GM13977 (cell line): ENCODE measurements at regions not wholly inside any gene's neighbourhood (a gene's known extent, or its start where the extent isn't known, plus 50 kb on each side); places are given as distances from the start of the nearest gene placed in this dataset.

ENCODE experiments used
- DNase-seq: peaks from one replicate; pipeline ENCODE4 v3.0.0; 2012; ENCODE audit warnings: low spot score
- in situ Hi-C: fragments of 300-500 bp; cut with MboI; formaldehyde crosslinking; loops from one replicate; pipeline ENCODE4 v1.12.0; 2022; ENCODE audit warnings: low sequenced_read_pairs, low pct_unique_long_range_greater_than_20kb, mixed read lengths, inconsistent platforms; ENCODE audit not compliant: unreplicated experiment
- TF ChIP-seq, protein P1 (sequence below): IDR thresholded peaks from 2 replicates; pipeline ENCODE4 v1.5.1; 2012; ENCODE audit warnings: mild to moderate bottlenecking, control low read depth; ENCODE audit not compliant: insufficient read depth; ENCODE audit errors: extremely low read depth, missing control alignments

DNA sequence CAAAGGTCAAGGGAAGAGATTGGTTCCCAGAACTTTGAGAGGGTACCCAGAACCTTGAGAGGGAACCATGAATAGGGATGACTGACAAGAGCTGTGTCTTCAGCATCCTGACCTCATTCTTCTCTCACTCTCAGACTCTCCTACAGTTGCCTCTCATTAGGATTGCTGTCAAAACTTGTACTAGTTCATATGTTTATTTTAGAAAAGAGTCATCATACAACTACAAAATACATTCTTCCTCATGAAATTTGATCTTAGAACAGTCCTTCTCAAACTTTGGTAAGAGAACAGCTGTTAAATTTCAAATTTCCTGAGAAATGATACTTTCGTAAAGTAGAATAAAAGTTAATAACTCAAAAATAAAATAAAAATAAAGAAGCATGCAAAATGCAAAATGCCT, 161.4 kb upstream of the ZRANB2 start:
- in situ Hi-C loops: no loop called here
- DNase-seq: no peak
- TF ChIP-seq, protein P1, sequence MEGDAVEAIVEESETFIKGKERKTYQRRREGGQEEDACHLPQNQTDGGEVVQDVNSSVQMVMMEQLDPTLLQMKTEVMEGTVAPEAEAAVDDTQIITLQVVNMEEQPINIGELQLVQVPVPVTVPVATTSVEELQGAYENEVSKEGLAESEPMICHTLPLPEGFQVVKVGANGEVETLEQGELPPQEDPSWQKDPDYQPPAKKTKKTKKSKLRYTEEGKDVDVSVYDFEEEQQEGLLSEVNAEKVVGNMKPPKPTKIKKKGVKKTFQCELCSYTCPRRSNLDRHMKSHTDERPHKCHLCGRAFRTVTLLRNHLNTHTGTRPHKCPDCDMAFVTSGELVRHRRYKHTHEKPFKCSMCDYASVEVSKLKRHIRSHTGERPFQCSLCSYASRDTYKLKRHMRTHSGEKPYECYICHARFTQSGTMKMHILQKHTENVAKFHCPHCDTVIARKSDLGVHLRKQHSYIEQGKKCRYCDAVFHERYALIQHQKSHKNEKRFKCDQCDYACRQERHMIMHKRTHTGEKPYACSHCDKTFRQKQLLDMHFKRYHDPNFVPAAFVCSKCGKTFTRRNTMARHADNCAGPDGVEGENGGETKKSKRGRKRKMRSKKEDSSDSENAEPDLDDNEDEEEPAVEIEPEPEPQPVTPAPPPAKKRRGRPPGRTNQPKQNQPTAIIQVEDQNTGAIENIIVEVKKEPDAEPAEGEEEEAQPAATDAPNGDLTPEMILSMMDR: no peak

DNA sequence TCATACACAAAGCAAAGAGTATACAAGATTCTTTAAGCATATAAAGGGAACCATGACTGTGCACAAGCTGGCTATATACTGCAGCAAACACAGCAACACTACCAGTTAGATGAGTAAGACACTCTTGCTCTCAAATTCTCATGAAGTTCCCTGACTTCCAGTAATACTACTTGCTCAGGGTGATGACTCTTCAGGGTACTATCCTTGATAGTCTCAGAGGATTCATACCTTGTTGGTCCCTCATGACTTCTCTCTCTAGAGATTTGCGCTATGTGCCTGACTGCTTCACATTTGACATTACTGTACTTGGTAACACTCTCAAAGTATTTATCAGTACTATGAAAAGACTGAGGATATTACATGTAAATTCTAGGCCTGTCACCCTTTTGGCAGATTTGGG, 159.8 kb upstream of the ZRANB2 start:
- TF ChIP-seq, protein P1: no peak
- in situ Hi-C loops: no loop called here

DNA sequence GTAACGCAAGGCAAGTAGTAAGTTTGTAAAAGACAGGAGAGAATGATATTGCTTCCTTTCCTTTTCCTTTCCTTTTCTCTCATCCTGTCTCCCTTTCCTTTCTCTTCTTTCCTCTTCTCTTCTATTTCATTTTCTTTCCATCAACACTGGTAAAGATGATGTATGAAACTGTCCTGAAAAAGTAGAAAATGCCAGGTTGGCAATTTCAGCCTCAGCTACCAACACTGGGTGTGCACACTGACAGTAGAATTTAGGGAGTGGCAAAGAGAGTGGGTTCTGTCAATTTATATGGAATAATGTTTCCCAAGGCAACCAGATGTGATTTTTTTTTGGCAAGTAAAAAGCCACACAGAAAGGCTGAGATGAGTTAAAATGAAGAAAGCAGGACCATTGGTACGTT, 155.7 kb upstream of the ZRANB2 start:
- TF ChIP-seq, protein P1: no peak
- in situ Hi-C loops: no loop called here
- DNase-seq: no peak

More for the DNA sequence above, 159.8 kb upstream of the ZRANB2 start:
- no peak for DNase-seq

DNA sequence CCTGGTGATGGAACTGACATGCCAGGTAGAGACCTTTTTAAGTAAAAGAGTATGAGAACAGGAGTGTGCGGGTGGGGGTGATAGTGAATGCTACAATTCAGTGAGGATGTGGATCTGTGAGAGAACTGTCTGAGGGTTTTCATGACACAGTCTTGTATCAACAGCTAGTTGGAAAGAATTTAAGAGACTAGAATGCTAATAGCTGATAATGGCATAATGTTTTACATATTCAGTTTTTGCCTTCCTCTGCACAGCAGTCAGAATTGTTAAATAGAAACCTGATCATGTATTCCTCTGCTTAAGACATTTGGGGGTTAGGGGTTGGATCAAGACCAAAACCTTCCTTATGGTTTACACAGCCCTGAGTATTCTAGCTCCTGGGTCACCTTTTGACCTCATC, 152.8 kb upstream of the ZRANB2 start:
- TF ChIP-seq, protein P1: no peak
- DNase-seq: no peak
- in situ Hi-C loops: no loop called here

DNA sequence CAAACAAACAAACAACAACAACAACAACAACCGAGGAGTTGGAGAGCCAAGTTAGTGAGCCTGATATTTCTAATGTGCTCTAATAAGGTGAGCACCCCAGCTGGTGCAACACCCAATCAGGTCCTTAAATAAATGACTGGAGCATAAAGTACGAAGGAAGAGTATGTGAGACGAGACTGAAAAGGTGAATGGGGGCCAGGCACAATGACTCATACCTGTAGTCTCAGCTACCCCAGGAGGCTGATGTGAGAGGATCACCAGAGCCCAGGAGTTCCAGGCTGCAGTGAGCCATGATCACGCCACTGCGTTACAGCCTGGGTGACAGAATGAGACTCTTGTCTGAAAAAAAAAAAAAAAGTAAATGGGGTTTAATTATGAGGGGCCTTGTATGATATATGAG, 152.0 kb upstream of the ZRANB2 start:
- no peak for DNase-seq
- TF ChIP-seq, protein P1: no peak
- in situ Hi-C loops: no loop called here

DNA sequence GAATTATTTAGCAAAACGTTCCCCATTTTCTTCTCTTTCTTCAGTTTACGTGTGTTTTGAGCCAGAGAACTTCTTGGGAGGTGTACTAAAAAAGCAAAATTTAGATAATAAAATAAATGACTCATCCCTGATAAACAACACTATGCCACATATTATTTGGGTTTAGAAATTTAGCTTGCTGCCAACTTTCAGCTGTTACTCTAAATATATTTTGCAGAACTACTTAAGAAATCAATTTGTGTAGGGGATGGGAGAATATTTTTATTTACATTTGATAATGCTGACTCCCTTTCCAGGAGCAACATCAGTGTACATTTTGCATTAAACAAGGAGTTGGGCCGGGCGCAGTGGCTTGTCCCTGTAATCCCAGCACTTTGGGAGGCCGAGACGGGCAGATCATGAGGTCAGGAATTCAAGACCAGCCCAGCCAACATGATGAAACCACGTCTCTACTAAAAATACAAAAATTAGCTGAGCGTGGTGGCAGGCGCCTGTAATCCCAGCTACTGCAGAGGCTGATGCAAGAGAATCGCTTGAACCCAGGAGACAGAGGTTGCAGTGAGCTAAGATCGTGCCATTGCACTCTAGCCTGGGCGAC, 151.4 kb upstream of the ZRANB2 start:
- TF ChIP-seq, protein P1: no peak
- no peak for DNase-seq
- in situ Hi-C loops: no loop called here

DNA sequence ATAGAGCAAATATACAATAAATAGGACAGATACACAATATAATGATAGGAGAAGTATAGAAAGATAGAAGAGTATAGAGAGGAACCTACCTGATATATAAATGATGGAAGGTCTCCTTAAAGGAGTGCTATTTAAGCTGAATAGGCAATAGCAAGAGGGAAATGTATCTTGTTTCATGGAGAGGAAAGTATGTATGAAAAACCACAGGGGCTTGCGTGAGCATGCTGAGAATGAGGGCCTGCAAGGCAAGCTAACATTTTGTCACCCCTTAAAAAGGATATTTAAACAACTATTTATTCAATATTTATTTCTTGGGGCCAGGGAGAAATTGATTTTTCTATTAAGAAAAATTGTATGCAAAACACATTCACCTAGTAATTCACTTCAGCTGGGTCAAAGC, 150.9 kb upstream of the ZRANB2 start:
- TF ChIP-seq, protein P1: no peak
- no peak for DNase-seq
- in situ Hi-C loops: no loop called here
